Retinal pigment epithelial cell (primary cell): ENCODE measurements at regions not wholly inside any gene's neighbourhood (a gene's known extent, or its start where the extent isn't known, plus 50 kb on each side); places are given as distances from the start of the nearest gene placed in this dataset.

Experiments
- DNase-seq: peaks from one replicate; pipeline ENCODE4 v3.0.0-alpha.2; 2010; ENCODE audit warnings: low read depth
- H3K4me3 ChIP-seq: 2 replicates; pipeline ENCODE4 v1.5.1; 2011; ENCODE audit warnings: mild to moderate bottlenecking, low read length, control low read depth, moderate library complexity
- CTCF ChIP-seq: conservative IDR thresholded peaks from 2 replicates; pipeline ENCODE4 v1.5.1; 2011; ENCODE audit warnings: low read depth, low read length, control low read depth, inconsistent platforms

- TF ChIP-seq CTCF: no peak
- H3K4me3 ChIP-seq: no peak overlapping the region
- no peak for DNase-seq
These were observed 379.6 kb downstream of the MTX2 start for GRCh38 chr2:176648700-176649297.

GRCh38 chr2:176650104-176650837 is 381.0 kb downstream of the MTX2 start:
- H3K4me3 ChIP-seq: no peak overlapping the region
- DNase-seq: no peak
- TF ChIP-seq CTCF: peak; percentile 21

GRCh38 chr2:176650838-176651555 is 381.8 kb downstream of the MTX2 start:
- H3K4me3 ChIP-seq: no peak overlapping the region
- no peak for DNase-seq
- no peak for TF ChIP-seq CTCF

- peak; percentile 81 for TF ChIP-seq CTCF
- DNase-seq: no peak
These were observed 383.3 kb downstream of the MTX2 start for GRCh38 chr2:176652300-176653182.

GRCh38 chr2:176653479-176654443 is 384.5 kb downstream of the MTX2 start:
- H3K4me3 ChIP-seq: no peak overlapping the region
- TF ChIP-seq CTCF: peak; percentile 81
- no peak for DNase-seq

More at GRCh38 chr2:176652300-176653182, 383.3 kb downstream of the MTX2 start:
- no peak overlapping the region for H3K4me3 ChIP-seq
